ENCODE measurements at regions not wholly inside any gene's neighbourhood (a gene's known extent, or its start where the extent isn't known, plus 50 kb on each side); places are given as distances from the start of the nearest gene placed in this dataset.

DNA sequence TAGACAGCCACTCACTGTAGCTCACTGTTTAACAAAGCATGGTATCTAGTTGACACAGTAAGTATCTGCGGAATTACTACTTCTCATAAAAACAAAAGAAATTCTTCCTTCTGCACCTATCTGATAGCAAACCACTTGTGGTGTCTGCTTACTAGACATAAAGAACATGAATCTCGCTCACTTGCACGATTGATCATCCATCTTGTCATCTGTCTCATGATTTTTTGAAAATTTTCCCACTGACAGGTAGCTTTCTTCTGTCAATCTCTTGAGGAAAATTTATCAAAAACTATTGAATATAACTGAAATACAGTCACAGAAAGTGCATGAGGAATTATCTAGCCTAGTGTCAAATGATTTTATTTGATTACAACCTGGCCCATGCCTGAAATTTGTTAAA is 291.6 kb upstream of the ANO3 start:
- DNase-seq (ENCODE audit: low read depth, low spot score) = no peak
- H3K4me3 ChIP-seq (ENCODE audit: low read length) = no peak overlapping the region

DNA sequence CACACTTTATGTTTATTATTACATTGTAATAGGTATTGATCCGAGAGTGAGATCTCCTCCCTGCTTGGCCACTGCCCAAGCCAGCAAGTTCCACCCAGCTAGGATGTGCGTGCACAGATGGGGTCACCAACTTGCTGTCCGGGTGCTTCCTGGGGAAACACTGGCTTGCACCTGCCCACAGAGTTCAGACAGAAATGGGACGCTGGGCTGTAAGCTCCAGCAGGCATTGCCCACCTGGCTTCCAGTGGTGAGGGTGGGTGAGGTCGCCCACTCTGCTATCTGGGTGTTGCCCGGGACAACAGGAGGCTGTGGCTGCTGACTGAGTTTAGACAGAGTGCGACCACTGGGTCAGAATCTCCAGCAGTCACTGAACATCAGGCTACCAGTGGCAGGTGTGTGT is 289.8 kb upstream of the ANO3 start:
- DNase-seq (ENCODE audit: low read depth, low spot score) = no peak
- no peak overlapping the region for H3K4me3 ChIP-seq (ENCODE audit: low read length)

DNA sequence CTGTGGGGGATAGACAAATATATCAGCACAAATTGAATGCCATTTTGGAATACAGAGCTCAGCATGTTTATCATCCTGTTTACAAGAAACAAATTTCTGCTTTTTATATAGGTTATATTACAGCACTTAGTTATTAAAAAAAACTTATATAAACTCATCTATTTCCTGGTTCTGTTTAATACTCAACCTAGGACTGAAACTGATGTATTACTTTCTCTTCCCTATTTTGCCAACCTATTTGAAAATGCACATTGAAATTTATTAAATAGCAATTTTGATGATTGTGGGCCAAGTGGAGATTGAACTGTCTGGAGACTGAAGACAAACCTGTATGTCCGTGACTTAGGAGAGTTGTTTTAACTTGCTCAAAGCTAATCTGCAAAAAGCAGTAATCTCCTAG is 288.3 kb upstream of the ANO3 start:
- no peak for DNase-seq (ENCODE audit: low read depth, low spot score)
- H3K4me3 ChIP-seq (ENCODE audit: low read length) = no peak overlapping the region

DNA sequence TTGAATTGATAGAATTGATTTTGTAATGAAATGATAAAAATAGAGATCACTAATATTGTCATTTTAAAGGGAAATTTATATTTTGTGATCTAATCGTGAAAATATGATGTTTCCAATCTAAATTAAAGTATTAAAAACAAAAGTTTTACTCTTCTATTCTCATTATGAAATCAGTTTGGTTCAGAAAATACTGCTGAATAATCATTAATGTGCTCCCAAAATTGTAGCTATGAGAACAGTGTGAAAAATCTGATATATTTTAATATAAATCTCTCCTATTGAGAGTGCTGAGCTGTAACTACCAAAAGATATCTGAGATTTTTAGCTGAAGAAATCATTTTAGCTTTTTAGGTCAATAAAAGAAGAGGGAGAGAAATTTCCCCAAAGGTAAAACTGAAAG is 287.5 kb upstream of the ANO3 start:
- no peak overlapping the region for H3K4me3 ChIP-seq (ENCODE audit: low read length)
- no peak for DNase-seq (ENCODE audit: low read depth, low spot score)

DNA sequence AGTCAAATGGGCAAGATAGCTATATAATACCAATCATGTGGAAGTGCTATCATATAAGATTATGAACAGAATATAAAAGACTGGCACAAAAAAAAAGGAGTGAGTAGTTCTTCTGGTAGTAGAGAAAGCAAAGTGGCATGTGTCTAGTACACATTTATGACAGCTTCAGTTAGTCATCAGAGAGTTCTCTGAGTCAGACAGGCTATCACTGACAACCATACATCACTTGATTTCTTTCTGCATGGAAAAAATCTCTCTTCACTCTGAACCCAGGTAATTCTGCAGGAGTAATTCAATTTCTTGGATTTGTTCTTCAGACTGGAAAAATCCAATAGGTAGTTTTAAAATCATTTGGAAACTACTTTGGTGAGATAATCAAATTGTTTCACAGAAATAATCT is 286.8 kb upstream of the ANO3 start:
- DNase-seq (ENCODE audit: low read depth, low spot score) = no peak
- H3K4me3 ChIP-seq (ENCODE audit: low read length) = no peak overlapping the region

DNA sequence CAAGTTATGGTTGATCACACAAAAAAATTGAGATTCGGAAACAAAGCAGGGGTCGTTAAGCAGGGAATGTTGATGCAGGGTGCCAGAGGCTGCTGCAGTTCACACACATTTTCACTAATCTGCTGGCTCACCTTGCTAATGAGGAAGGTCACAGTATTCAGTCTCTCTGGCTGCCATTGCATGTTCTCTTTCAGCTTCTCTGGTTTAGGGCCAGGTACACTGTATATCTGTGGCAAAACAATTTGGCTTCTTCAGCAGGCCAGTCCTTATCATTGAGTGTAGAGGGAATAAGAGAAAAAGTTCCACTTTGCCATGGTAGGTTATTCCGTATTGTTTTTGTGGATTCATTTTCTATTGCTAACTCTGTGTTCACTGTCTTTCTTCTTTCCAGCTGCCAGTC is 283.7 kb upstream of the ANO3 start:
- no peak overlapping the region for H3K4me3 ChIP-seq (ENCODE audit: low read length)
- DNase-seq (ENCODE audit: low read depth, low spot score) = no peak

DNA sequence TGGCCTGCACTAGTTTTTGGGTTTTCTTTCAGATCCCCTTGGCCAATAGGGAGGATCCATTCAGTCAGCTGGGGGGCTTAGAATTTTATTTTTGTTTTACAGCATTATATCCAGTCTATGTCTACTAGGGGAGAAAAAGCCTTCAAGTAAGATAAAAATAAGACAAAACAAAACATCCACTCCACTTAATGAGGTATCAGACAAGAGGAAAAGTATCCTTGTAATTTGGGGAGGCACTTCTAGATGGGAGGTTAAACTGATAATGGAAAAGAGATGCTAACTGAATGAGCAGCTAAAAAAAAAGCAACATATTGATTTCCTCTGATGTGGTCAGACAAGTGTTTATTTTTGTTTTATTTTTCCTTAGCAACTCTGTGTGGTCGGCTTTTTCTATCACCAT is 278.0 kb upstream of the ANO3 start:
- H3K4me3 ChIP-seq (ENCODE audit: low read length) = no peak overlapping the region
- no peak for DNase-seq (ENCODE audit: low read depth, low spot score)

DNA sequence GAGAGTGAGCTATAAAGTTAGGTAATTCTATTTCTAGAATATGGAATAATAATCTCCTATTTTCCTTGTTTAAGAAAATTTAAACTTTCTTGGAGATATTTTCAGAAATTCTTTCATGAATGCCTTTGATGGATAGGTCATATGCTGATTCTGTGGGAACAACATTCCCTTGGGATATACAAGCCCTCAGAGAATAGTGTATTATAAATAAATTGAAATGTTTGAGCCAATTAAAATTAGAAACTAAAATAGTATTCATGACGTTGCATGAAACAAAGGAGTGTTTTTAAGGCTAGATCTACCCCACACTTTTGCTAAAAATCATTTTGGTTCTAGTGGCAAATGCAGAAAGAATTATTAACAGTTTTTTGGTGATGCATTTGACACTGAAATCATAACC is 269.3 kb upstream of the ANO3 start:
- no peak overlapping the region for H3K4me3 ChIP-seq (ENCODE audit: low read length)
- DNase-seq (ENCODE audit: low read depth, low spot score) = no peak

DNA sequence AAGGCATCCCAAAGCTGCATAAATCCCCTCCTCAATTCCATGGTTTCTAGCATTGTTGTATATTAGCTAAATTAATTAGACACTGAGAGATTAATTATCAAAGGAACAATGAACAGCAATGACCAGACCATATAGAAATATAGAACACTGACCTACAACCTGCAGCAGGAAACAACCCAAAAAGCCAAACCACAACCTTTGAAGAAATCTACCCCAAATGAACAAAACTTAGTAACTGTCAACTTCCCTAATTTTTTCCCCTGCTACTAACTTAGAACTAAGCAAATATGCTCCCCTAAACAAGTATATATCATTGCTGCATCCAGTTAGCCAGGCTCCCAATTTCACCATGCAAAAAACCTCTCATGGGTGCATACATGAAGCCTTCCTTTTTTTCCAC is 268.0 kb upstream of the ANO3 start:
- no peak overlapping the region for H3K4me3 ChIP-seq (ENCODE audit: low read length)
- no peak for DNase-seq (ENCODE audit: low read depth, low spot score)

DNA sequence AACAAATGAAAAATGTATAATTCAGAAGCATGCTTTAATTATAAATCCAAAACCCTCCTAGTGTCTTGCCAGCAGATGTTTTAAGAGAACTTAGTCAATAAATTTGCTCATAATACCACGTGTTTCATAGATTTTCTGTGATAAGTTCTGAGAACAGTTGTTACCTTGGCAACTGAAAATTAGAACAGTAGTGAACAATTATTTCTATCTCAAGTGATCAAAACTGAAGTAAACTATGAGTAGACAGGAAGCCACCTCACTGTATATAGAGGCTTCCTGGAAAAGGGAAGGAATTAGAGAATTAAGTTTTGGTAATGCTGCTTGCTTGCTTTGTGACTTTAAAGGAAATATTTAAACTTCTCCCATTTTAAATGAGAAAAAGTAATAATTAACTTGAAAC is 266.0 kb upstream of the ANO3 start:
- no peak for DNase-seq (ENCODE audit: low read depth, low spot score)
- no peak overlapping the region for H3K4me3 ChIP-seq (ENCODE audit: low read length)

DNA sequence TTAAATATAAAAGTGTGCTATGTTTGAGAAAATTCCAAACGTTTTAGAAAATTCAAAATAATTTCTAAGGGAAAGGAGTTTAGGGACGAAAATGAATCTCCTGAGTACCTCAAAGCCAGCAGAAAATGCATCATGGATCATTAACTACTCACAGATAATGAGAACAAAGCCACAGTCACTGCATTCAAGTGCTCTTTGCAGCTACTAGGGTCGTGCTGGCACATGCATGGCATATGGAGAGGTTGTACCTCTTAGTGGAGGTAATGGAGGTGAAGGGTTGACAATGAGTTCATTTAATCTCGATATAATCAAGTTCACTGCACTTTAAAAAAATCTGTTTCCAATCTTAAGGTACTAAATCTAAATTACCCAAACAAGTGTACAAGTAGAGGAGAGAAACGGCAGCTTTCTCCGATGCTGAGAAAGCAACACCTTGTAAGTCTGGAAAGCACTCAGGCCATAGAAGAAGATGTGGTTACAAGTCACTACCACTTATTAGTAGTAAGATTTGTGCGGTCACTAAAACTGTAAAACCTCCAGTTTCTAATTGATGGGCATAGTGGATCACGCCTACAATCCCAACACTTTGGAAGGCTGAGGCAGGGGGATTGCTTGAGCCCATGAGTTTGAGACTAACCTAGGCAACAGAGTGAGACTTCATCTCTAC is 261.1 kb upstream of the ANO3 start:
- no peak for DNase-seq (ENCODE audit: low read depth, low spot score)

DNA sequence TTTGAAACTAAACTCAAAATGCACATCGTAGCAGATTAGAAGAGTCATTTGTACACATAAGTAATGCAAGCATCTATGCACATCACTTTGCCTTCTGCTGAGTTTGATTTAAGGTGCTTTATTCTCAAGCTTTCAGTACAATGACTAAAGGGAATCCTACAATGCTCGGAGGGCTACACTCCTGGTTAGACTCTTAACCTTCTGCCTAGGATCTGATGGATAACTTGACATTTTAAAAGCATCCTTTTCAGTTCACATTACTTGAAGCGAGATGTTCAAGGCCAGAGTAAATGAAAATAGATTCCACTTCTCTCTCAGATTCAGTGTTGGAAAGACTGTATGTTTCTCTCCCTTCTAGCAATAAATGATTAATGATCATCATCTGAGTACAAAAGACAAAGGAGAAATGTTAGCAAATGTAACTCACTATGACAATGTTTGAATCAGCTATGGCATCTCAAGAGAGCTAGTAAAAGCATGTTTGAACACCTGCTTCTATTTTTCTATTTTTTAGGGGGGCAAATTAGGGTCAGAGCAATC is 259.2 kb upstream of the ANO3 start:
- no peak for DNase-seq (ENCODE audit: low read depth, low spot score)
- H3K4me3 ChIP-seq (ENCODE audit: low read length) = no peak overlapping the region

More for the DNA sequence above, 261.1 kb upstream of the ANO3 start:
- H3K4me3 ChIP-seq (ENCODE audit: low read length) = no peak overlapping the region

DNA sequence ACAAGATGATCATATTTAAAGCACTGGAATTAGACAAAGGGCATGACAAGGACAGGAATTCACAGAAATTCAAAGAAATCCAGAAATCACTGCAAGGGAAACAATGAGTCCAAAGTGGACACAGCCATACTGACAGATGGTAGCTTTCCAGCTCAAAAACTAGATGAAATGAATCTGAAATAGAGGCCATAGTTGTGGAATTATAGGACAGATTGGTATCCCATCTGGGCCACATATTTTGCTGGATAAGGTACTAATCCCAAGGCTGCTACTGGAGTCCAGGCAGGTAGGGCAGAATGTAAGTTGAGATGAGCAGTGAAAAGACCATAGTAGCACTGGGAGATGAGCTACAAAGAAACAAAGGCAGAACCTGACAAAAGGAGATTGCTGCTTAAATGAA is 258.3 kb upstream of the ANO3 start:
- no peak overlapping the region for H3K4me3 ChIP-seq (ENCODE audit: low read length)
- DNase-seq (ENCODE audit: low read depth, low spot score) = no peak

DNA sequence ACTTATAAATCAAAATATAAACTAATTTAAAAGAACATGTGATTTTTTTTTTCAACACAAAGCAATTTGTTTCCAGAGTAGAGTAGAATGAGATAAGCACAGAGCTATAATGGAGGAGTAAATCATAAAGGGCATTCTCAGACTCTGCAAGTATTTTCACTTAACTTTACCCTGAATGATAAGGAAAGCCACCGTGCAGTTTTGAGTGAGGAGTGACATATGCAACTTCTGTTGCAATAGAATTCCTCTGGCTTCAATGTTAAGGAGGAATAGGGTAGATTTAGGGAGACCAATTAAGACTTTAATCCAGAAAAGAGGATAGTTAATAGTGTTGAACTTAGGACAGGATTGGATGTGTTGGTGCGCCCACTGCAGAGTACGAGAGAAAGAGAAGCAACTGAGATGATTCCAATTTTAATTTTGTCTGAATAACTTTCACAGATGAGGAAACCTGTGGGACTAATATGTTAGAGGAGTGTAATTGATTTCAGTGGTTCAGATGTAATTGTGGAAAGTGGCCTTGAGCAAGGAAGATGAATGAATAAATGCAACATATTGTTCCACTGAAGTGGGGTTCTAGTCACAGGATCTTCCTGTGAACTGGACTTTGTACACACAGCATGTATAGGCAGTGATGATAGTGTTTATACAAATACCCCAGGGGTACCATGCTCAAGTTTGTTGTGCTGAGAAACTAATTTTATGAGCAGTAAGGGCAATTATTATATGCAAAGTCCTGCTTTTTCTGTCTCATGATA is 255.5 kb upstream of the ANO3 start:
- no peak for DNase-seq (ENCODE audit: low read depth, low spot score)
- no peak overlapping the region for H3K4me3 ChIP-seq (ENCODE audit: low read length)

DNA sequence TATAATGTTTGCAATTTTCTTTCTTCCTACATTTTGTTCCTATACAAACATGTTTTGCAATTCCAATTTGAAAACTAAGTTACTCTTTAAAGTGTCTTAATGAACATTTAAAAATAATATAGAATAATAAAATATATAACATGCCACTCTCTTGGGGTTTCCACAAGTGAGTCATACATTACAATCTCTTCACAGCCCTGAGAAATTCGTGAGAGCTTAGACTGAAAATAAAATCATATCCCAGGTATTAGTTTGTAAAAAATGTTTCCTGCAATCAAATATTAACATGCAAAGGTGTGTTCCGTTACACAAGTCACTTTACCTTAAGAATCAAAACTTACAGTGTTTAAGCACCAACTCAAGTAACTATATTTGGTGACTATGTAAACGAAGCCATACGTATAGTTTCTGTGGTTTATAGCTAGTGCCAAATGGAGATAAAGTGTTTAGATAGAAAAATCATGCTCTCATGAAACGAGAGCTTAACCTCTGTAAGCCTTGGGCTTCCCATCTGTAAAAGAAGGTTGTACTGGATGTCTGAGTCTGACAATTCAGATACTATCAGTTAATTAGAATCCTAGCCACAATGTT is 253.6 kb upstream of the ANO3 start:
- DNase-seq (ENCODE audit: low read depth, low spot score) = no peak
- no peak overlapping the region for H3K4me3 ChIP-seq (ENCODE audit: low read length)

DNA sequence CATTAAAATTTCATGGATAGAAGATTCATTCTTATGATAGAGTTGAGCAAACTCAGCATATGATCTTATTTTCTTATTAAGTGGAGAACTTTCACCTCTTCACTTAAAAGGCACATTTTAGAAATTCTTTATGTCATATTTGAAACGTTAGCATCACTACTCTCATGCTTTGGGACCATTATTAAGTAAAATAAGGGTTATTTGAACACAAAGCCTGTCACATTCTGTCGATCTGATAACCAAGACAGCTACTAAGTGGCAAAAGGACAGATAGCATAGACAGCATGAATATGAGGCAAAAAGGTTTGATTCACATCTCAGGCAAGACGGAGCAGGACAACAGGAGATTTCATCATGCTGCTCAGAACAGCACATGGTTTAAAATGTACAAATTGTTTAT is 247.6 kb upstream of the ANO3 start:
- DNase-seq (ENCODE audit: low read depth, low spot score) = no peak
- H3K4me3 ChIP-seq (ENCODE audit: low read length) = no peak overlapping the region

DNA sequence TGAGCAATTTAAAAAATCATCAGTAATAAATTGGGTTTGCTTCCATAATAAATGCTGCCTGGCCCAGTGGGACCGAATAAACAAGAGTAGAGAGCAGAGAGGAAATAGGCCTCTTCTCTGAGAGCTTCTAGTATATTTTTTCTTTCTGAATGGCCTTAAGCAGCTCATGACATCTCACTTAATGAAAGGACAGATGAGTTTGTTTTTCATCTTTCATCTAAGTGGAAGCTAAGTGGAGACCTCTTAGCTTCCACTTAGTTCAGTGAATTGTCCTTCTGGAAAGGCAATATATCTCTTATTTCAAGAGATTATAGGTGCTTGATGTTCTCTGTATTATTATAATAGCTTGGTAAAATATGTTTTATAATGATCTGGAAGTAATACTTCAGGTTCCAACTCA is 245.9 kb upstream of the ANO3 start:
- no peak overlapping the region for H3K4me3 ChIP-seq (ENCODE audit: low read length)
- DNase-seq (ENCODE audit: low read depth, low spot score) = no peak

DNA sequence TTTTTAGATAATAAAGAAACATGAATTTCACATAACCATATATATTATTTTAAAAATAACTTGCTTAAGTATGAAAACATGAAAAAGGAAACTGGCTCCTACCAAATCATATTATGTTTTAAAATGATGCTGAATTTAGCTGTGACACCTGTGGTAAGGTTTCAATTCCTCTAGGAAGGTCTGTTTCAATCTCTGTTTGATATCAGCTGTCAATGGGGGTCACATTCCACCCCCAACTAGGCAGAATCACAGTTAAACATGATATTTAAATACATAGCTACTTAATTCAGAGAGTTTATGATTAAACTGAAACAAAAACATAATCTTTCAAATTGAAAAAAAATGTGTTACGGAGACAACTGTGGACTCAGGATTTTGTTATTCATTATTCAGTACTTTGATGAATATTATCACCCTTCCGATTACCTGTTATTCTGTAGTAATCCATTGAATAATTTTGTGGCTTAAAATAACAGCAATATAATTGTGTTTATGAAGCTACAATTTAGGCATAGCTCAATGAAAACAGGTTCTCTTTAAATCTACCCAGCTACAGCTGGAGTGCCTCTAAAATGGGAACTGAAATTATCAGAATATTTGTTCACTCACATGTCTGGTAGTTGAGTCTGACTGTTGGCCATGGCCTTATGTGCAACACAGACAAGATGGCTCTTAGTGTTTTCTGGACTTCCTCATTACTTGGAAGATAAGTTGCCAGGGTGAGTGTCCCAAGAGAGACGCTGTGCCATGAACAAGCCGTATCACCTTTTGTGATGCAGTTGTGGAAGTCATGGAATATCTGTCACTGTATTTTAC is 244.6 kb upstream of the ANO3 start:
- H3K4me3 ChIP-seq (ENCODE audit: low read length) = no peak overlapping the region
- no peak for DNase-seq (ENCODE audit: low read depth, low spot score)

DNA sequence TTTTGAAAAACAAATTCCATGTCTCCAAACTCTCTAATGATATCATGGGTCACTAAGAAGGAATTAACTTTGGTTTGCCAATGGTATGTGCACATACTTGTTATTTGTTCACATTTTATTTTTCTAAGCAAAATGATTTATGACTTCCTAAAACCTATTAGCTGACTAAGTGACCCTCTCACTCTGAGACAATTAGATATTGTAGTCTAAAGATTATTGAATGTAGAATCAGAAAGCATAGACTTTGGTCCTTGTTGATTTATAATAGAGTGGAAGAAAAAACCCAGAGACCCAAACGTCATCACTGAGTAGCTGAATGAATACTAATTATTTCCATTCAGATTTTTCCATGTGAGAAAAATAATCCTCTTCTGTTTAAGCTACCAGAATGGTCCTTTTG is 243.5 kb upstream of the ANO3 start:
- no peak overlapping the region for H3K4me3 ChIP-seq (ENCODE audit: low read length)
- DNase-seq (ENCODE audit: low read depth, low spot score) = no peak

DNA sequence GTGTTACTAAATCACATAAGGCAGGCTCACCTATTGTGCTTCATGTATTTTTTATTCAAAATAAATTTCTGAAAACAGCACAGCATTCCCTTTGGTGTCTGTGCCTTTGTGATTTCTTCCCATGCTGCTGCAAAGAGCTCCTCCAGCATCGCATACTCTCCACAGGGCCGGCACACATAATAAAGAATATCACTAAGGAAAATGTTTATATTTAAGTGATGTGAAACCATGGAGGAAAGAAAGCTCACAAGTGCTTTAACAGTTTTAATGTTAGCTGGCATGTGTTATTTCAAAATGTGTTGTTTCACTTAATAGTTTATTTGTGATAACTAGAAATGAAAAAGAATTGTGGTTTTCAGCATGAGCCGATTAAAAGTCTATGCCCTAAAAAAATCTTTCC is 241.3 kb upstream of the ANO3 start:
- no peak for DNase-seq (ENCODE audit: low read depth, low spot score)
- no peak overlapping the region for H3K4me3 ChIP-seq (ENCODE audit: low read length)

Measured in Jurkat, Clone E6-1 (cell line).